CD4-positive, alpha-beta T cell (primary cell): ENCODE measurements at regions not wholly inside any gene's neighbourhood (a gene's known extent, or its start where the extent isn't known, plus 50 kb on each side); places are given as distances from the start of the nearest gene placed in this dataset.

Source experiments
- ATAC-seq: fragments of 200-7000 bp; cut with Tn5 transposase; one replicate; pipeline ENCODE4 v1.10.0; 2022; ENCODE audit warnings: mild to moderate bottlenecking; ENCODE audit not compliant: poor library complexity
- CTCF ChIA-PET: fragments of 350-600 bp; sonication (Branson Sonifier 250); formaldehyde crosslinking; loops from one replicate; lab custom pipeline; 2021; ENCODE audit warnings: antibody characterized with exemption, inconsistent platforms; lab: Charles Lee
- POLR2A ChIA-PET: fragments of 350-600 bp; sonication (Branson Sonifier 250); formaldehyde crosslinking; loops from one replicate; lab custom pipeline; 2021; ENCODE audit warnings: antibody characterized with exemption, inconsistent platforms; lab: Charles Lee
- DNase-seq, 14 experiments: peaks; one replicate each; pipeline ENCODE4 v3.0.0-alpha.2; 2013 to 2020; ENCODE audit warnings: mixed read lengths in 2 of 14
- H3K27ac ChIP-seq, 2 donors: one replicate each; pipeline versions ENCODE4 v1.5.1 to v1.7.0; 2013; ENCODE audit warnings: low read length in 2 of 2, low read depth in 1 of 2, mild to moderate bottlenecking in 1 of 2
- H3K27me3 ChIP-seq, 2 experiments: 1 replicate in 1 of 2; 2 replicates in 1 of 2; pipeline versions ENCODE4 v1.6.1 to v1.7.0; 2013; ENCODE audit warnings: low read length in 2 of 2, control low read depth in 1 of 2, mild to moderate bottlenecking in 1 of 2, moderate library complexity in 1 of 2; ENCODE audit not compliant: insufficient read depth in 2 of 2, control insufficient read depth in 1 of 2
- H3K36me3 ChIP-seq: one replicate; pipeline ENCODE4 v1.6.1; 2013; ENCODE audit warnings: low read length, control low read depth; ENCODE audit not compliant: insufficient read depth
- H3K4me1 ChIP-seq: one replicate; pipeline ENCODE4 v1.6.1; 2013; ENCODE audit warnings: low read length, control low read depth; ENCODE audit not compliant: insufficient read depth
- H3K4me3 ChIP-seq: one replicate; pipeline ENCODE4 v1.5.1; 2013; ENCODE audit warnings: mild to moderate bottlenecking, low read length, moderate library complexity
- H3K9me3 ChIP-seq, 2 experiments: 1 replicate in 1 of 2; 2 replicates in 1 of 2; pipeline versions ENCODE4 v1.6.1 to v1.7.0; 2013; ENCODE audit warnings: low read length in 2 of 2, mild to moderate bottlenecking in 2 of 2, control low read depth in 1 of 2, moderate library complexity in 1 of 2; ENCODE audit not compliant: control insufficient read depth in 1 of 2, insufficient read depth in 1 of 2
- H3K27ac Mint-ChIP-seq: one replicate; pipeline ENCODE4 v1.8.0; 2020; ENCODE audit warnings: mixed read lengths
- H3K27me3 Mint-ChIP-seq: one replicate; pipeline ENCODE4 v1.8.0; 2021; ENCODE audit warnings: mixed read lengths
- H3K36me3 Mint-ChIP-seq: one replicate; pipeline ENCODE4 v1.8.0; 2021; ENCODE audit warnings: low read depth, mixed read lengths
- H3K4me1 Mint-ChIP-seq: one replicate; pipeline ENCODE4 v1.8.0; 2021; ENCODE audit warnings: low read depth, mixed read lengths
- H3K4me3 Mint-ChIP-seq: one replicate; pipeline ENCODE4 v1.8.0; 2020; ENCODE audit warnings: mild to moderate bottlenecking, mixed read lengths
- H3K9me3 Mint-ChIP-seq: one replicate; pipeline ENCODE4 v1.8.0; 2020; ENCODE audit warnings: mixed read lengths
- intact Hi-C, 2 experiments: fragments of 100-400 bp; cut with DNase I in 1 of 2; cut with micrococcal nuclease in 1 of 2; formaldehyde crosslinking; loops; one replicate each; pipeline versions ENCODE4 v1.15.1 to v1.9.0; 2023 to 2025; cut with DNase I, micrococcal nuclease
- TF ChIP-seq, protein P1 (sequence below): fragments of 200-600 bp; IDR thresholded peaks from one replicate; pipeline ENCODE4 v1.8.0; 2022; ENCODE audit warnings: antibody characterized with exemption, mild to moderate bottlenecking

DNA sequence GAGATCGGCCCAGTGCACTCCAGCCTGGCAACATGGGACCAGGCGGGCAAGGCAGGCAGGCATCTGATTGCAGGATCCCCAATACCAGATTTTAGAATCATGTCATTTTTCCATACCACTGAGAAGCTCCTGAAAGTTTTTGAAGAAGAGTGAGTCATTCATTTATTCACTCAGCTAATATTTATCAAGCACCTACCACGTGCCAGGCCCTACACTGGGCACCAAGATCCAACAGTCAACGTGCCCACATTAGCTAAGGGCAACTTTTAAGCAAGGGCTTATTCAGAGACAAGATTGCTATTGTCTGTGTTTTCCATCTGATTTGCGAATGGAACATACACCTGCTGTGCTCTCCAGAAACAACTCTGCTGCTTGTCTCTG is 126.8 kb upstream of the LGALSL start:
- intact Hi-C loops: loop anchor here (1.0 to 10.0 kb wide), 5 partner anchors 122 to 632 kb away; no protein-coding TSS in a partner anchor
- TF ChIP-seq, protein P1, sequence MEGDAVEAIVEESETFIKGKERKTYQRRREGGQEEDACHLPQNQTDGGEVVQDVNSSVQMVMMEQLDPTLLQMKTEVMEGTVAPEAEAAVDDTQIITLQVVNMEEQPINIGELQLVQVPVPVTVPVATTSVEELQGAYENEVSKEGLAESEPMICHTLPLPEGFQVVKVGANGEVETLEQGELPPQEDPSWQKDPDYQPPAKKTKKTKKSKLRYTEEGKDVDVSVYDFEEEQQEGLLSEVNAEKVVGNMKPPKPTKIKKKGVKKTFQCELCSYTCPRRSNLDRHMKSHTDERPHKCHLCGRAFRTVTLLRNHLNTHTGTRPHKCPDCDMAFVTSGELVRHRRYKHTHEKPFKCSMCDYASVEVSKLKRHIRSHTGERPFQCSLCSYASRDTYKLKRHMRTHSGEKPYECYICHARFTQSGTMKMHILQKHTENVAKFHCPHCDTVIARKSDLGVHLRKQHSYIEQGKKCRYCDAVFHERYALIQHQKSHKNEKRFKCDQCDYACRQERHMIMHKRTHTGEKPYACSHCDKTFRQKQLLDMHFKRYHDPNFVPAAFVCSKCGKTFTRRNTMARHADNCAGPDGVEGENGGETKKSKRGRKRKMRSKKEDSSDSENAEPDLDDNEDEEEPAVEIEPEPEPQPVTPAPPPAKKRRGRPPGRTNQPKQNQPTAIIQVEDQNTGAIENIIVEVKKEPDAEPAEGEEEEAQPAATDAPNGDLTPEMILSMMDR: no peak
- Histone ChIP-seq H3K4me3 (peak overlapping the region; percentile 33), H3K9me3 (no peaks in the 10 kb centered on the region), H3K27me3 (no peaks in the 10 kb centered on the region), H3K36me3 (no peaks in the 10 kb centered on the region), H3K27ac (peak overlapping the region; percentile 57 to 72), H3K4me1 (peaks cover 52% of the 10 kb centered on the region)
- Mint-ChIP-seq H3K9me3 (no peaks in the 10 kb centered on the region), H3K27me3 (no peaks in the 10 kb centered on the region), H3K27ac (peak overlapping the region; percentile 90), H3K4me3 (peak overlapping the region; percentile 82), H3K36me3 (no peaks in the 10 kb centered on the region), H3K4me1 (peaks cover 61% of the 10 kb centered on the region)
- POLR2A ChIA-PET: interaction anchor here (0.8 to 6.1 kb wide), 18 partner anchors 9 to 900 kb away, joined by 3 to 57 read pairs (median 5); partner anchors contain the start of genes ACTR2 and SERTAD2
- DNase-seq (no peak), ATAC-seq (no peak)
- CTCF ChIA-PET: interaction anchor here (0.7 to 7.0 kb wide), 12 partner anchors 9 to 309 kb away, joined by 3 to 86 read pairs (median 6); no protein-coding TSS in a partner anchor

DNA sequence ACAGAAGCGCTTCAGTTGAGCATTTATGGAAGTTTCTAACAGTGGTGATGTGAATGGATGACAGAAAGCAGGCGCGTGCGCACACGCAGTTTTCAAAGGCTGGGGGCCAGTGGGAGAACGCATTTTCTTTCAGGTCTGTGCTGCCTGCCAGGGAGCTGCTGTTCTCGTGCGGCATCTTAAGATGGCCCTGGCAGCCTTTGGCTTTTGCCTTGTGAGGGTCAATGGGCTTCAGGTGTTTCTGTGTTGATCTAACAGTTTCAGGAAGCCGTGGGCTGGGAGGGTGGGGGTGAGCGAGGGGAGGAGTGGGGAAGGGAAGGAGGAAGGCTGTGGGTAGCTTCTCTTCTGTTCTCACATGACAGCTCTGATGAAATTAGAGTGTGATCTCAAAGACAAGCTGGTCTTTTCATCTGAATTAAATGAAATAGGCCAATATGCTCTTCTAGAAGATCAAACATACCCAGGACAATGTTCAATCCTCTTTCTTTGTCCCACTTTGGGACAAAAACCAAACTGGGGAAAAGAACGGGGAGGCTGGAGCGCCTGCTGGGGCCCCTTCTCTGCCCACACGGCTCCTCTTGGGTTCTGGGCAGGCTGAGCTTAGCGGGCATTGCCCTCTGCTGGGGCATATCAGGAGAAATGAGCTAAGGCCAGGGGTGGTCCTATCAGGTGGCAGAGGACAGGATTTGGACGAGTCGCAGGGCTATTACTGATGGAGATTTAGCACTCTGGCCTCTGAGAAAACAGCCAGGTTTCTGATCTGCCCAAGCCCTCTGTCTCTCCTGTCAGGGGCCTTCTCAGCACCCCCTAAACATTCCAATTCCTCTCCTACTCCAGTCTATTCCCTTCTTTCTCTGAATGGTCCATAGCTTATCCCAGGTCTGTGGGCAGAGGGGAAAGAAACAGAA is 126.2 kb upstream of the LGALSL start:
- DNase-seq: peak; percentile 27 to 79 (median 46)
- H3K4me3 Mint-ChIP-seq: peak overlapping the region; percentile 82
- ChIA-PET POLR2A (interaction anchor here (0.6 to 6.1 kb wide), 20 partner anchors 10 to 900 kb away, joined by 3 to 57 read pairs (median 4); partner anchors contain the start of genes ACTR2 and SERTAD2), CTCF (interaction anchor here (0.7 to 7.0 kb wide), 18 partner anchors 10 to 467 kb away, joined by 3 to 86 read pairs (median 4); partner anchors contain the start of gene AFTPH)
- peak; percentile 55 for ATAC-seq
- Histone ChIP-seq H3K27me3 (no peaks in the 10 kb centered on the region), H3K36me3 (no peaks in the 10 kb centered on the region), H3K9me3 (no peaks in the 10 kb centered on the region), H3K27ac (peak overlapping the region; percentile 72 to 73), H3K4me3 (peak overlapping the region; percentile 33), H3K4me1 (peaks cover 52% of the 10 kb centered on the region)
- peak overlapping the region; percentile 90 for H3K27ac Mint-ChIP-seq
- H3K36me3 Mint-ChIP-seq: no peaks in the 10 kb centered on the region
- peaks cover 61% of the 10 kb centered on the region for H3K4me1 Mint-ChIP-seq
- TF ChIP-seq, protein P1: peak; percentile 62
- H3K9me3 Mint-ChIP-seq: no peaks in the 10 kb centered on the region
- intact Hi-C loops: loop anchor here (1.0 to 10.0 kb wide), 5 partner anchors 123 to 633 kb away; no protein-coding TSS in a partner anchor
- no peaks in the 10 kb centered on the region for H3K27me3 Mint-ChIP-seq

DNA sequence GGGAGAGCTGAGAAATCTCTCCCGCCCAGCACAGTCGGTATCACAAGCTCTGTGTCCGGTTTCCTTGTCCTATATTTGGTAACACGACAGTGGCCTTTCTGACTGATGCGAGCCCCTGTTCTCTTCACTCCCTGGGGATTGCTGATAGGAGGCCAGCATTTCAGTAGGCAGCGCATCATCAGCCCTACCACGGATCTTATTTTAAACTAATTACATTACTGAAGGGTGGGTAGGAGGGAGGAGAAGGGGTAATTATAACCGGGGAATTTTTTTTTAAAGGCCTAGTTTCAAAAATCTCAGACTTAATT is 125.6 kb upstream of the LGALSL start:
- Mint-ChIP-seq H3K27me3 (no peaks in the 10 kb centered on the region), H3K9me3 (no peaks in the 10 kb centered on the region), H3K4me3 (peak overlapping the region; percentile 82), H3K36me3 (no peaks in the 10 kb centered on the region), H3K27ac (peak overlapping the region; percentile 90), H3K4me1 (peaks cover 58% of the 10 kb centered on the region)
- CTCF ChIA-PET: interaction anchor here (0.7 to 7.0 kb wide), 15 partner anchors 10 to 468 kb away, joined by 3 to 86 read pairs (median 4); partner anchors contain the start of gene AFTPH
- intact Hi-C loops: loop anchor here (1.0 to 10.0 kb wide), 4 partner anchors 124 to 634 kb away; no protein-coding TSS in a partner anchor
- DNase-seq (no peak), ATAC-seq (no peak)
- peak overlapping the region; percentile 72 to 73 for H3K27ac ChIP-seq
- POLR2A ChIA-PET: interaction anchor here (0.6 to 6.1 kb wide), 11 partner anchors 126 to 316 kb away, joined by 3 to 57 read pairs (median 5); no protein-coding TSS in a partner anchor
- no peaks in the 10 kb centered on the region for H3K9me3 ChIP-seq
- TF ChIP-seq, protein P1: no peak
- no peaks in the 10 kb centered on the region for H3K36me3 ChIP-seq
- H3K4me3 ChIP-seq: no peak overlapping the region
- H3K4me1 ChIP-seq: peaks cover 48% of the 10 kb centered on the region
- H3K27me3 ChIP-seq: no peaks in the 10 kb centered on the region
